SK-N-SH treated with all-trans-retinoic acid at 6 μM for 48 hours (cell line): ENCODE measurements at regions not wholly inside any gene's neighbourhood (a gene's known extent, or its start where the extent isn't known, plus 50 kb on each side); places are given as distances from the start of the nearest gene placed in this dataset.

Experiments
- ATAC-seq: fragments of 200-7000 bp; cut with Tn5 transposase; 3 replicates; pipeline ENCODE4 v1.9.1; 2020; ENCODE audit warnings: mild to moderate bottlenecking, moderate library complexity
- ARNTL ChIP-seq: fragments of 450-650 bp; formaldehyde crosslinking; IDR thresholded peaks from 2 replicates; pipeline ENCODE4 v1.5.0; 2020; ENCODE audit warnings: low read depth, mild to moderate bottlenecking, moderate library complexity, borderline replicate concordance
- BACH2 ChIP-seq: fragments of 250-450 bp; sonication (Bioruptor Pico); IDR thresholded peaks from 2 replicates; pipeline ENCODE4 v1.9.0; 2021; ENCODE audit warnings: mild to moderate bottlenecking, borderline replicate concordance
- CSDC2 ChIP-seq: fragments of 250-450 bp; sonication (Bioruptor Pico); IDR thresholded peaks from 2 replicates; pipeline ENCODE4 v1.5.0; 2020; ENCODE audit warnings: mild to moderate bottlenecking, moderate library complexity
- ESRRG ChIP-seq: fragments of 250-450 bp; sonication (Bioruptor Pico); IDR thresholded peaks from 2 replicates; pipeline ENCODE4 v1.6.1; 2021; ENCODE audit warnings: mild to moderate bottlenecking
- GLIS3 ChIP-seq: fragments of 250-450 bp; sonication (Bioruptor Pico); IDR thresholded peaks from 2 replicates; pipeline ENCODE4 v1.5.0; 2020; ENCODE audit warnings: mild to moderate bottlenecking, moderate library complexity
- ISL1 ChIP-seq: fragments of 250-450 bp; sonication (Bioruptor Pico); IDR thresholded peaks from 2 replicates; pipeline ENCODE4 v2.1.2; 2022; ENCODE audit warnings: mild to moderate bottlenecking, moderate library complexity
- OSR1 ChIP-seq: fragments of 250-450 bp; sonication (Bioruptor Pico); IDR thresholded peaks from 2 replicates; pipeline ENCODE4 v1.8.0; 2022; ENCODE audit warnings: moderate library complexity, mild to moderate bottlenecking, inconsistent platforms
- PPARA ChIP-seq: fragments of 250-450 bp; sonication (Bioruptor Pico); IDR thresholded peaks from 2 replicates; pipeline ENCODE4 v1.5.0; 2020; ENCODE audit warnings: mild to moderate bottlenecking, borderline replicate concordance
- RARB ChIP-seq: fragments of 250-450 bp; sonication (Bioruptor Pico); IDR thresholded peaks from 2 replicates; pipeline ENCODE4 v1.8.0; 2021; ENCODE audit warnings: mild to moderate bottlenecking, moderate library complexity
- SNAI2 ChIP-seq: fragments of 250-450 bp; sonication (Bioruptor Pico); IDR thresholded peaks from 2 replicates; pipeline ENCODE4 v1.5.0; 2020; ENCODE audit warnings: mild to moderate bottlenecking, moderate library complexity
- TCF4 ChIP-seq: fragments of 250-450 bp; sonication (Bioruptor Pico); IDR thresholded peaks from 2 replicates; pipeline ENCODE4 v1.8.0; 2021; ENCODE audit warnings: mild to moderate bottlenecking, moderate library complexity, borderline replicate concordance
- TOX ChIP-seq: fragments of 250-450 bp; sonication (Bioruptor Pico); IDR thresholded peaks from 2 replicates; pipeline ENCODE4 v1.8.0; 2021; ENCODE audit warnings: mild to moderate bottlenecking, moderate library complexity, borderline replicate concordance
- ZC3H10 ChIP-seq: fragments of 250-450 bp; sonication (Bioruptor Pico); IDR thresholded peaks from 2 replicates; pipeline ENCODE4 v1.5.1; 2021; ENCODE audit warnings: mild to moderate bottlenecking, moderate library complexity
- ZFP3 ChIP-seq: fragments of 250-450 bp; sonication (Bioruptor Pico); IDR thresholded peaks from 2 replicates; pipeline ENCODE4 v1.5.0; 2020; ENCODE audit warnings: mild to moderate bottlenecking, moderate library complexity
- ZFP30 ChIP-seq: fragments of 450-650 bp; formaldehyde crosslinking; IDR thresholded peaks from 2 replicates; pipeline ENCODE4 v1.5.0; 2022; ENCODE audit warnings: mild to moderate bottlenecking, moderate library complexity
- ZNF565 ChIP-seq: fragments of 450-650 bp; formaldehyde crosslinking; conservative IDR thresholded peaks from 2 replicates; pipeline ENCODE4 v1.5.0; 2020; ENCODE audit warnings: low read depth, mild to moderate bottlenecking, moderate library complexity
- ZNF70 ChIP-seq: fragments of 450-650 bp; formaldehyde crosslinking; IDR thresholded peaks from 2 replicates; pipeline ENCODE4 v1.5.0; 2020; ENCODE audit warnings: mild to moderate bottlenecking, moderate library complexity
- ZNF8 ChIP-seq: fragments of 450-650 bp; formaldehyde crosslinking; IDR thresholded peaks from 2 replicates; pipeline ENCODE4 v1.5.0; 2020; ENCODE audit warnings: mild to moderate bottlenecking, moderate library complexity
- TF ChIP-seq, protein P1 (sequence below): fragments of 250-450 bp; sonication (Bioruptor Pico); IDR thresholded peaks from 2 replicates; pipeline ENCODE4 v1.8.0; 2020; ENCODE audit warnings: mild to moderate bottlenecking, moderate library complexity, borderline replicate concordance
- TF ChIP-seq, protein P2 (sequence below): fragments of 250-450 bp; sonication (Bioruptor Pico); IDR thresholded peaks from 2 replicates; pipeline ENCODE4 v1.5.1; 2021; ENCODE audit warnings: mild to moderate bottlenecking, moderate library complexity
- TF ChIP-seq, protein P3 (sequence below): fragments of 250-450 bp; sonication (Bioruptor Pico); IDR thresholded peaks from 2 replicates; pipeline ENCODE4 v1.5.0; 2020; ENCODE audit warnings: mild to moderate bottlenecking, moderate library complexity
- TF ChIP-seq, protein P4 (sequence below): fragments of 250-450 bp; sonication (Bioruptor Pico); IDR thresholded peaks from 2 replicates; pipeline ENCODE4 v1.8.0; 2021; ENCODE audit warnings: low read depth, mild to moderate bottlenecking, moderate library complexity, borderline replicate concordance
- TF ChIP-seq, protein P5 (sequence below): fragments of 250-450 bp; sonication (Bioruptor Pico); IDR thresholded peaks from 2 replicates; pipeline ENCODE4 v1.5.1; 2020; ENCODE audit warnings: low read depth, mild to moderate bottlenecking, moderate library complexity

DNA sequence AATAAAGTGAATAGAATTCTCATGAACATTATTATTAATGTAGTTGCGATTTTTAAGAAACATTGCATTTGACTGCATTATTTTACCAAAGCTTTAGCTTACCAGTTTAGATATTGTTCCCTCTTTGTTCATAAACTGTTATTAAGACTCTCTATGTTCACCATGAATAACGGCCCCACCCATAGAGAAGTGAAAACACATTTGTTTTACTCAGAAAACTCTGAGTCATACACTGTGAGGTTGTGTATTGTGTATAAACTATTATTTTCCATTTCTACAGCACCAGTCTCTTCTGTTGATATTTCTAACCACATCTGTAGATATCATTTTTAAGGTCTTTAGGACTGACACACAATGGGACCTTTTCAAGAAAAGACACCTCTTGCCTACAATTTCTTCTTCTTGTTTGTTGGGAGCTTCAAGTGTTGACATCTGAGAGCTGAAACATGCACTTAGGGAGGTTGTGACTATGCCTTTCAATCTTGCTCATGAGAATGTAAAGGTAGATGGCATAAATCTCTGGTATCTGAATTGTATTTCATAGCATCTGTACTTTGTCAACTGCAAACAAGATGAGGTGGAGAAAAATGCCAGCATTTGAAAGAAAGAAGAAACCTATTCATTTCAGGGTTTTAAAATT, 252.9 kb upstream of the CDH8 start (continued):
- no peak for TF ChIP-seq ZNF565 (CRISPR knock-in tag)
- TF ChIP-seq BACH2 (CRISPR knock-in tag), result no peak

DNA sequence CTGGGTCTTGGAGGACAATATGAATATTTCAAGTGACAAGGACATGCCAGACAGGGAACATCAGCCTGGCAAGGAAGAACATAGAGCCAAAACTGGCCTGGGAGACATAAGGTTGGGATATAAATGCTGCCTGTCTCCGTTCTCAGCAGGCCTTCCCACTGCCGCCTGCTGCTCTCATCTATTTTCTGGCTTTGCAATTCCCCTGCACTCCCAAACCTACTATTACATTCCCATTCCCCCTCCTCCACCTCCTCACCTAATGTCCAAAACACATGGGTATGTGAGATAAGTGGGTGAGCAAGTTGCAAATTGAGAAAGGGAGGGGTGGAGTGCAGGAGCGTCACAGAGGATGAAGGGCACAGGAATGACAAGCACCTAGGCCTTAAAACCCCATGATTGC, 244.3 kb upstream of the CDH8 start:
- TF ChIP-seq ZNF565 (CRISPR knock-in tag) (no peak), CSDC2 (CRISPR knock-in tag) (no peak), OSR1 (no peak), SNAI2 (CRISPR knock-in tag) (no peak), ZFP3 (CRISPR knock-in tag) (no peak), GLIS3 (no peak), BACH2 (CRISPR knock-in tag) (no peak), ZNF8 (no peak), ZFP30 (no peak), ARNTL (CRISPR knock-in tag) (no peak), ZC3H10 (CRISPR knock-in tag) (no peak), TCF4 (no peak), TOX (no peak), PPARA (no peak), ISL1 (CRISPR knock-in tag) (no peak)
- TF ChIP-seq, protein P1, sequence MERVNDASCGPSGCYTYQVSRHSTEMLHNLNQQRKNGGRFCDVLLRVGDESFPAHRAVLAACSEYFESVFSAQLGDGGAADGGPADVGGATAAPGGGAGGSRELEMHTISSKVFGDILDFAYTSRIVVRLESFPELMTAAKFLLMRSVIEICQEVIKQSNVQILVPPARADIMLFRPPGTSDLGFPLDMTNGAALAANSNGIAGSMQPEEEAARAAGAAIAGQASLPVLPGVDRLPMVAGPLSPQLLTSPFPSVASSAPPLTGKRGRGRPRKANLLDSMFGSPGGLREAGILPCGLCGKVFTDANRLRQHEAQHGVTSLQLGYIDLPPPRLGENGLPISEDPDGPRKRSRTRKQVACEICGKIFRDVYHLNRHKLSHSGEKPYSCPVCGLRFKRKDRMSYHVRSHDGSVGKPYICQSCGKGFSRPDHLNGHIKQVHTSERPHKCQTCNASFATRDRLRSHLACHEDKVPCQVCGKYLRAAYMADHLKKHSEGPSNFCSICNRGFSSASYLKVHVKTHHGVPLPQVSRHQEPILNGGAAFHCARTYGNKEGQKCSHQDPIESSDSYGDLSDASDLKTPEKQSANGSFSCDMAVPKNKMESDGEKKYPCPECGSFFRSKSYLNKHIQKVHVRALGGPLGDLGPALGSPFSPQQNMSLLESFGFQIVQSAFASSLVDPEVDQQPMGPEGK (CRISPR knock-in tag), result no peak
- TF ChIP-seq, protein P2, sequence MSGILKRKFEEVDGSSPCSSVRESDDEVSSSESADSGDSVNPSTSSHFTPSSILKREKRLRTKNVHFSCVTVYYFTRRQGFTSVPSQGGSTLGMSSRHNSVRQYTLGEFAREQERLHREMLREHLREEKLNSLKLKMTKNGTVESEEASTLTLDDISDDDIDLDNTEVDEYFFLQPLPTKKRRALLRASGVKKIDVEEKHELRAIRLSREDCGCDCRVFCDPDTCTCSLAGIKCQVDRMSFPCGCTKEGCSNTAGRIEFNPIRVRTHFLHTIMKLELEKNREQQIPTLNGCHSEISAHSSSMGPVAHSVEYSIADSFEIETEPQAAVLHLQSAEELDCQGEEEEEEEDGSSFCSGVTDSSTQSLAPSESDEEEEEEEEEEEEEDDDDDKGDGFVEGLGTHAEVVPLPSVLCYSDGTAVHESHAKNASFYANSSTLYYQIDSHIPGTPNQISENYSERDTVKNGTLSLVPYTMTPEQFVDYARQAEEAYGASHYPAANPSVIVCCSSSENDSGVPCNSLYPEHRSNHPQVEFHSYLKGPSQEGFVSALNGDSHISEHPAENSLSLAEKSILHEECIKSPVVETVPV (CRISPR knock-in tag), result no peak
- TF ChIP-seq, protein P3, sequence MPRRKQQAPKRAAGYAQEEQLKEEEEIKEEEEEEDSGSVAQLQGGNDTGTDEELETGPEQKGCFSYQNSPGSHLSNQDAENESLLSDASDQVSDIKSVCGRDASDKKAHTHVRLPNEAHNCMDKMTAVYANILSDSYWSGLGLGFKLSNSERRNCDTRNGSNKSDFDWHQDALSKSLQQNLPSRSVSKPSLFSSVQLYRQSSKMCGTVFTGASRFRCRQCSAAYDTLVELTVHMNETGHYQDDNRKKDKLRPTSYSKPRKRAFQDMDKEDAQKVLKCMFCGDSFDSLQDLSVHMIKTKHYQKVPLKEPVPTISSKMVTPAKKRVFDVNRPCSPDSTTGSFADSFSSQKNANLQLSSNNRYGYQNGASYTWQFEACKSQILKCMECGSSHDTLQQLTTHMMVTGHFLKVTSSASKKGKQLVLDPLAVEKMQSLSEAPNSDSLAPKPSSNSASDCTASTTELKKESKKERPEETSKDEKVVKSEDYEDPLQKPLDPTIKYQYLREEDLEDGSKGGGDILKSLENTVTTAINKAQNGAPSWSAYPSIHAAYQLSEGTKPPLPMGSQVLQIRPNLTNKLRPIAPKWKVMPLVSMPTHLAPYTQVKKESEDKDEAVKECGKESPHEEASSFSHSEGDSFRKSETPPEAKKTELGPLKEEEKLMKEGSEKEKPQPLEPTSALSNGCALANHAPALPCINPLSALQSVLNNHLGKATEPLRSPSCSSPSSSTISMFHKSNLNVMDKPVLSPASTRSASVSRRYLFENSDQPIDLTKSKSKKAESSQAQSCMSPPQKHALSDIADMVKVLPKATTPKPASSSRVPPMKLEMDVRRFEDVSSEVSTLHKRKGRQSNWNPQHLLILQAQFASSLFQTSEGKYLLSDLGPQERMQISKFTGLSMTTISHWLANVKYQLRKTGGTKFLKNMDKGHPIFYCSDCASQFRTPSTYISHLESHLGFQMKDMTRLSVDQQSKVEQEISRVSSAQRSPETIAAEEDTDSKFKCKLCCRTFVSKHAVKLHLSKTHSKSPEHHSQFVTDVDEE, result no peak
- TF ChIP-seq, protein P4, sequence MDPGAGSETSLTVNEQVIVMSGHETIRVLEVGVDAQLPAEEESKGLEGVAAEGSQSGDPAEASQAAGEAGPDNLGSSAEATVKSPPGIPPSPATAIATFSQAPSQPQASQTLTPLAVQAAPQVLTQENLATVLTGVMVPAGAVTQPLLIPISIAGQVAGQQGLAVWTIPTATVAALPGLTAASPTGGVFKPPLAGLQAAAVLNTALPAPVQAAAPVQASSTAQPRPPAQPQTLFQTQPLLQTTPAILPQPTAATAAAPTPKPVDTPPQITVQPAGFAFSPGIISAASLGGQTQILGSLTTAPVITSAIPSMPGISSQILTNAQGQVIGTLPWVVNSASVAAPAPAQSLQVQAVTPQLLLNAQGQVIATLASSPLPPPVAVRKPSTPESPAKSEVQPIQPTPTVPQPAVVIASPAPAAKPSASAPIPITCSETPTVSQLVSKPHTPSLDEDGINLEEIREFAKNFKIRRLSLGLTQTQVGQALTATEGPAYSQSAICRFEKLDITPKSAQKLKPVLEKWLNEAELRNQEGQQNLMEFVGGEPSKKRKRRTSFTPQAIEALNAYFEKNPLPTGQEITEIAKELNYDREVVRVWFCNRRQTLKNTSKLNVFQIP (CRISPR knock-in tag), result no peak
- TF ChIP-seq, protein P5, sequence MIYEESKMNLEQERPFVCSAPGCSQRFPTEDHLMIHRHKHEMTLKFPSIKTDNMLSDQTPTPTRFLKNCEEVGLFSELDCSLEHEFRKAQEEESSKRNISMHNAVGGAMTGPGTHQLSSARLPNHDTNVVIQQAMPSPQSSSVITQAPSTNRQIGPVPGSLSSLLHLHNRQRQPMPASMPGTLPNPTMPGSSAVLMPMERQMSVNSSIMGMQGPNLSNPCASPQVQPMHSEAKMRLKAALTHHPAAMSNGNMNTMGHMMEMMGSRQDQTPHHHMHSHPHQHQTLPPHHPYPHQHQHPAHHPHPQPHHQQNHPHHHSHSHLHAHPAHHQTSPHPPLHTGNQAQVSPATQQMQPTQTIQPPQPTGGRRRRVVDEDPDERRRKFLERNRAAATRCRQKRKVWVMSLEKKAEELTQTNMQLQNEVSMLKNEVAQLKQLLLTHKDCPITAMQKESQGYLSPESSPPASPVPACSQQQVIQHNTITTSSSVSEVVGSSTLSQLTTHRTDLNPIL (CRISPR knock-in tag), result no peak
- ATAC-seq, result no peak

DNA sequence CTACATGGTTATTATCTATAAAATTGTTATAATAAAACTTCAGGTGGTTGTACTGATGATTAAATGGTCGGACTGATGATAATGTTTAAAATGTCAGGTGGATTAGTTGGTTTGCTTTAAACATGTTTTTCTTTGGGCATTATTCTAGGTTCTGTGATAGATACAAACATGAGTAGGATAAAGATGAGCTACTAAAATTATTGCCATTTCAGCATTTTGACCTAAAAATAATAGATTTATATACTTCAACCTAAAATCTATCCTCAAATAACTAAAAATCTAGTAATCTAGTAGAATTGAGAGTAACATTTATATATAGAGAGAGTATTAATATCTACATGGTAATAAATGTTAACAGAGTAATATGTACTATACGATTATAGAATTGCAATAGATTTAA, 241.7 kb upstream of the CDH8 start:
- TF ChIP-seq SNAI2 (CRISPR knock-in tag), result no peak
- TF ChIP-seq, protein P1 (CRISPR knock-in tag), result no peak
- no peak for TF ChIP-seq ZNF70 (CRISPR knock-in tag)
- TF ChIP-seq ZC3H10 (CRISPR knock-in tag), result no peak
- TF ChIP-seq CSDC2 (CRISPR knock-in tag), result no peak
- TF ChIP-seq ZNF565 (CRISPR knock-in tag), result no peak
- no peak for TF ChIP-seq ZNF8
- no peak for TF ChIP-seq GLIS3
- no peak for TF ChIP-seq PPARA
- no peak for TF ChIP-seq RARB (CRISPR knock-in tag)
- TF ChIP-seq ISL1 (CRISPR knock-in tag), result no peak
- no peak for TF ChIP-seq ESRRG
- no peak for TF ChIP-seq TCF4
- TF ChIP-seq ZFP3 (CRISPR knock-in tag), result no peak
- TF ChIP-seq, protein P2 (CRISPR knock-in tag), result no peak
- ATAC-seq, result no peak
